Aorta (tissue), 5 donors: ENCODE measurements at regions not wholly inside any gene's neighbourhood (a gene's known extent, or its start where the extent isn't known, plus 50 kb on each side); places are given as distances from the start of the nearest gene placed in this dataset.

ENCODE experiments used
- ATAC-seq: fragments of 200-7000 bp; cut with Tn5 transposase; one replicate; pipeline ENCODE4 v1.9.1; 2022; ENCODE audit warnings: moderate library complexity; ENCODE audit not compliant: low FRiP score
- DNase-seq, 2 donors: peaks; one replicate each; pipeline ENCODE4 v3.0.0-alpha.2; 2020
- H3K27ac ChIP-seq, 2 donors: one replicate each; pipeline ENCODE4 v1.5.1; 2013; ENCODE audit warnings: low read length in 2 of 2, mild to moderate bottlenecking in 2 of 2, moderate library complexity in 2 of 2, control low read depth in 1 of 2, inconsistent platforms in 1 of 2, low read depth in 1 of 2
- H3K27me3 ChIP-seq, 2 donors: one replicate each; pipeline ENCODE4 v1.6.1; 2013; ENCODE audit warnings: control low read depth in 1 of 2, low read length in 1 of 2, mild to moderate bottlenecking in 1 of 2, moderate library complexity in 1 of 2; ENCODE audit not compliant: insufficient read depth in 2 of 2, control insufficient read depth in 1 of 2
- H3K36me3 ChIP-seq, 2 donors: one replicate each; pipeline ENCODE4 v1.6.1; 2013; ENCODE audit warnings: control low read depth in 1 of 2, low read length in 1 of 2, mild to moderate bottlenecking in 1 of 2; ENCODE audit not compliant: insufficient read depth in 2 of 2, control insufficient read depth in 1 of 2
- H3K4me1 ChIP-seq, 2 donors: one replicate each; pipeline ENCODE4 v1.6.1; 2013; ENCODE audit warnings: low read length in 2 of 2, control low read depth in 1 of 2, mild to moderate bottlenecking in 1 of 2, moderate library complexity in 1 of 2; ENCODE audit not compliant: insufficient read depth in 2 of 2, control insufficient read depth in 1 of 2
- H3K4me3 ChIP-seq, 2 donors: one replicate each; pipeline ENCODE4 v1.5.1; 2013; ENCODE audit warnings: low read length in 2 of 2, control low read depth in 1 of 2, mild to moderate bottlenecking in 1 of 2
- H3K9me3 ChIP-seq: one replicate; pipeline ENCODE4 v1.6.1; 2013; ENCODE audit warnings: mild to moderate bottlenecking, low read length; ENCODE audit not compliant: control insufficient read depth
- WGBS, 2 donors: extraction: QIAGEN DNeasy Blood & Tissue Kit; methylation state at CpG; one replicate each; pipeline ENCODE4 v1.1.7; 2013; 5-methylcytosine and 5-hydroxymethylcytosine counted together
- intact Hi-C, 2 donors: fragments of 100-400 bp; cut with DNase I; formaldehyde crosslinking; loops; one replicate each; pipeline versions ENCODE4 v1.14.2 to v1.15.0; 2022
- donor health status: healthy with polysubstance abuse.
- donor health status: Bipolar disorder and iron deficiency.
- donor health status: DM: no; HTN: no; CAD: no.
- donor health status: DM: no; HTN: no; CAD: no.
- donor health status: DM: yes; HTN: yes; CAD: no.

DNA sequence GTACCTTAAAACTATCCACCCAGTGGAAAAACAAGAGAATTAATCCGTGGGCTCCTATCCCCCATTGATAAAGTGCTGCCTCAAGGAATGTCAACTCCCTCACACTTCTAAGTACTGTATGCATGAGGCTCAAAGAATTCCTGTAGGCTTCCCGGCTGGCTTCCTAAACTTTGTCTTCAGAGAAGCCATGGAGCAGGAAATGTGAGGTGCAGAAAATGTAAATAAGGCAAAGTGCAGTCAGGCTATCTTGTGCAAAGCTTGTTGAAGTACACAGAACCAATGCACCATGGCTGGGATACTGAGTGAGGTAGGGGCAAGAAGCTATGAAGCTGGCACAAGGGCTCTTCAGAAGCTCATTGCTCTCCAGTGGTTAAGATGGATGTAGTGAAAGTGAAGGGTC, 611.0 kb downstream of the FSCB start:
- Histone ChIP-seq H3K9me3 (no peaks in the 10 kb centered on the region), H3K4me1 (no peaks in the 10 kb centered on the region), H3K27ac (no peak overlapping the region), H3K27me3 (no peaks in the 10 kb centered on the region), H3K4me3 (no peak overlapping the region), H3K36me3 (no peaks in the 10 kb centered on the region)
- WGBS, 2 donors = 54 to 60% methylated on average over 2 of the region's 2 CpGs
- no peak for DNase-seq
- intact Hi-C loops = no loop called here
- ATAC-seq = no peak

DNA sequence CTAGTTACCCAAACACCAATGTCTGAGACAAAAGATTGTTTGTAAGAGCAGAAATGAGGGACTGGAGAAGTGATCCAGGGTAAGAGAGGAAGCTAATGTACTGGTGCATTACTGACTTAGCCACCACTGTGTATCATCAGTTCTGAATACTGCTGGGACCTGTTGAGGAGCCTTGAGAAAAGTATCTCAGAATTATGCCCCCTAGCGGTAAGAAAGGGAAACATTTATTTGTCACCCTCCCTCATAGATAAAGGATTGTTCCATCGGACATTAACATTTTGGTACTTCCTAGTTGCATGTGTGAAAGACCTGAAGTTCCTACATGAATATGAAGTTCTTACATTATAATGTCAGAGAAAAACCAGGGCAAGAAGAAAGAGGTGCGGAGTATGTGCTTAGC, 612.5 kb downstream of the FSCB start:
- ATAC-seq (no peak), DNase-seq (no peak)
- WGBS, 2 donors = 57 to 59% methylated on average over 3 of the region's 3 CpGs
- Histone ChIP-seq H3K9me3 (no peaks in the 10 kb centered on the region), H3K36me3 (no peaks in the 10 kb centered on the region), H3K27ac (no peak overlapping the region), H3K4me3 (no peak overlapping the region), H3K4me1 (no peaks in the 10 kb centered on the region), H3K27me3 (no peaks in the 10 kb centered on the region)
- intact Hi-C loops = no loop called here

DNA sequence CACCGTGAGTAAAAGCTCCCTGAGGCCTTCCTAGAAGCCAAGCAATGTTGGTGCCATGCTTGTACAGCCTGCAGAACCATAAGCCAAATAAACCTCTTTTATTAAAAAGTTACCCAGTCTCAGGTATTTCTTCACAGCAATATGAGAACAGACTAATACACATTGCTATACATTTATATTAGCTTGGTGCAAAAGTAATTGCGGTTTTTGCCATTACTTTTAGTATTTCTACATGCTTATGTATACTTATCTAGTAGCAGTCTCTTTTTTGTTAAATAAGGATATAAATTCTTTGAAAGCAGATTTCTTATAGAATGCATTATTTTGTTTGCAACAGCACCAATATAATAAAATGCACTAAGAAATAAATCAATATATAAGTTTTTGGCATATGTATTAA, 619.6 kb downstream of the FSCB start:
- intact Hi-C loops = no loop called here
- ATAC-seq = no peak
- Histone ChIP-seq H3K27me3 (no peaks in the 10 kb centered on the region), H3K4me3 (no peak overlapping the region), H3K9me3 (no peaks in the 10 kb centered on the region), H3K4me1 (no peaks in the 10 kb centered on the region), H3K27ac (no peak overlapping the region), H3K36me3 (no peaks in the 10 kb centered on the region)
- DNase-seq = no peak
- WGBS, 2 donors = 88 to 95% methylated on average over 2 of the region's 2 CpGs

DNA sequence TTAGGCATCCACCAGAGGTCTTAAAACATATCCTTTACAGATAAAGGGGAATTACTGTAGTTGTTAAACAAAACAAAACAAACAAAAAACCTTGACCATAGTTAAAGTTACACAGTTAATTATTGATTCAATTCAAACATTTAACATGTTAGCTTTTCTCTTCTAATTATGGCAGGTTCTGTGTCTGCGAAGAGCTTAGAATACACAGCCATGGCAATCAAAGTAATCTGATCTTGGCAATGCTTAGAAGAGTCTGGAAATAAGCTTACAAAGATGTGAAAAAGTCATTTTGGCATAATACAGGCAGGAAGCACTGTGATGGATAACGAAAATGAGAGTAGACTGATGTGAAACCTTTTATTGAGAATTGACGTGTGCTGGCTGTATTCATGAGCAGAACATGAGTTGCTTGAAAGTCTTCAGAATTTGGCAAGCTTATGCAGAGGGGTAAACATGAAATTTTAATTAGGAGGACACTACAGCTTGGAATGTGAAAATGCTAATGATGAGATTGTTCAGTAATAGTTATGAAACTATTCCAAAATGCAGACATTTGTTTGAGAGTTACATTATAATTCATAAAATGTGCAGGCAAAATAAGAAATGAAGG, 629.6 kb downstream of the FSCB start:
- H3K27ac ChIP-seq = no peak overlapping the region
- H3K9me3 ChIP-seq = no peaks in the 10 kb centered on the region
- no peaks in the 10 kb centered on the region for H3K36me3 ChIP-seq
- ATAC-seq (no peak), DNase-seq (no peak)
- 32 to 41% methylated on average over 3 of the region's 3 CpGs for WGBS, 2 donors
- intact Hi-C loops = no loop called here
- no peaks in the 10 kb centered on the region for H3K4me1 ChIP-seq
- no peak overlapping the region for H3K4me3 ChIP-seq
- H3K27me3 ChIP-seq = no peaks in the 10 kb centered on the region

DNA sequence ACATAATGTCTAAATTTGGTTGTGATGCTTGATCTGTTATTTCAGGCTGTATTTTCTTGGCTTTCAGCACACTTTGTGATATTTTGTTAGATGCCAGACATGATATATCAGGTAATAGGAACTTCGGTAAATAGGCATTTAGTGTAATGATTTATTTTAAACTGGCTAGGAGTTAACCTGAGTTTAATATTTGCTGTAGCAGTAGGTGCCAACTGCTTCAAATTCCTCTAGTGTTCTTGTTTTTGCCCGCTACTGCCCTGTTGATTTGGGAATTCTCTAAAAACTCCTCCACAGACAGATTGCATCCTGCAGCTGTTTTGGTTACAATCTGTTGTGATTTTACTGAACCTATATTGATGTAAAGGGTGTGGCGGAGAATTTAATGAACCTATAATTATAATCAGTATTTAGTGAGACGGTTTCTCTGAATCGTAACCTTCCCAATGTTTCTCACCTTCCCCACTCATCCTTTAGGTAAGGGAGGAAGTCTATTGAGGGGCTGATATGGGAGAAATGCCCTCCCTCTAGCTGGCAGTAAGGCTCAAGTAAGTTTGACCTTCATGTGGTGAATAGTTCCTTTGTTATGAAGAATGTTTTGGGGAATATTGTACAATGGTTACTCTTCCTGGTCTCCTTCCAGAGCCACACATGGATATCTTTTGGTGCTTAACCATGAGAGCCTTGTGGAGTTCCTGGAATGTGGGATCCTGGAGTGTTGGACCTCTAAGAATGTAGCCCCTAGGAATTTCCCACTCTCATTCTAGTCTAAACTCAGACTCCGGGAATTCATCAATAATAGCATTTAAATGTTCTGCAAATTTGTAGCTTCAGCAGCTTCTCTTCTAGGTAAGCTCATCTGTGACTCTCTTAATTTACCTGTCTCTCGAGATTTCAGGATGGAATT, 634.1 kb downstream of the FSCB start:
- H3K27me3 ChIP-seq = no peaks in the 10 kb centered on the region
- DNase-seq (no peak), ATAC-seq (no peak)
- intact Hi-C loops = no loop called here
- WGBS, 2 donors = 61 to 64% methylated on average over 7 of the region's 7 CpGs
- H3K27ac ChIP-seq = no peak overlapping the region
- H3K4me3 ChIP-seq = no peak overlapping the region
- H3K36me3 ChIP-seq = no peaks in the 10 kb centered on the region
- H3K9me3 ChIP-seq = no peaks in the 10 kb centered on the region
- no peaks in the 10 kb centered on the region for H3K4me1 ChIP-seq

DNA sequence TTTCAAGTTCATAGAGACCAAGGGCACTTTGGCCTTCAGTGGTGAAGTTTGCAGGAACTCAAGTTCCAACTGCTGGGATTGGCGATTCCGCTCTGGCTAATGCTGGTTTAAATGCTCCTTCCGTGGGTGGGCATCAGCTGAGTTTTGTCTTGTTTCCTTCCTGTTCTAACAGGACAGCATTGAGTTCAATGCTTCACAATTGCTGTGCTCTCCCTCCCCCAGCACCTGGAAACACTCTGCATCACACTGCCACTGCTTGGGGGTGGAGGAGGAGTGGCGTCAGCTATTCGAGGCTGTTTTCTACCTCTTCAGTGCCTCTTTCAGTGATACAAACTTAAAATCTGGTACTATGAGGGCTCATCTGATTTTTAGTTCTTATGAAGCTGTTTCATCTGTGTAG, 634.9 kb downstream of the FSCB start:
- no peaks in the 10 kb centered on the region for H3K27me3 ChIP-seq
- DNase-seq (no peak), ATAC-seq (no peak)
- H3K4me3 ChIP-seq = no peak overlapping the region
- H3K4me1 ChIP-seq = no peaks in the 10 kb centered on the region
- H3K36me3 ChIP-seq = no peaks in the 10 kb centered on the region
- 70 to 76% methylated on average over 5 of the region's 5 CpGs for WGBS, 2 donors
- no peak overlapping the region for H3K27ac ChIP-seq
- H3K9me3 ChIP-seq = no peaks in the 10 kb centered on the region
- intact Hi-C loops = no loop called here

DNA sequence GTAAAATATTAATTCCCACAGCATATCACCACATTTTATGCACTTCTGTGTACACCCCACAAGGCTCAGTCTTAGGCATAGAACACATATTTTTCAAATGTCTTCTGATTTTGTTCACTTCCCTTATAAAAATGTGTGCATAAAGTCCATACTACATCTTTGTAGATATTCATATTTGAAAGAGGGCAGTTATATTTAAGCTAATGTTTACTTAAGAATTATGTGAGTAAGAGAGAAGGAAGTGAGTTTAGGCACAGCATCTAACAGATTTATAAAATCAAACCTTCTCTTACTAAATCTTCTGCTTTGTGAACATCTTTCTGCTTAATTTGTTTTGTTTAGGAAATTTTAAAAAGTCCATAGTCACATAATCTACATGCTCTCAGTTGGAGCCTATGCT, 648.1 kb downstream of the FSCB start:
- no peak overlapping the region for H3K4me3 ChIP-seq
- H3K36me3 ChIP-seq = no peaks in the 10 kb centered on the region
- H3K9me3 ChIP-seq = no peaks in the 10 kb centered on the region
- intact Hi-C loops = no loop called here
- ATAC-seq = no peak
- no peak overlapping the region for H3K27ac ChIP-seq
- no peaks in the 10 kb centered on the region for H3K27me3 ChIP-seq
- H3K4me1 ChIP-seq = no peaks in the 10 kb centered on the region
- DNase-seq = no peak

DNA sequence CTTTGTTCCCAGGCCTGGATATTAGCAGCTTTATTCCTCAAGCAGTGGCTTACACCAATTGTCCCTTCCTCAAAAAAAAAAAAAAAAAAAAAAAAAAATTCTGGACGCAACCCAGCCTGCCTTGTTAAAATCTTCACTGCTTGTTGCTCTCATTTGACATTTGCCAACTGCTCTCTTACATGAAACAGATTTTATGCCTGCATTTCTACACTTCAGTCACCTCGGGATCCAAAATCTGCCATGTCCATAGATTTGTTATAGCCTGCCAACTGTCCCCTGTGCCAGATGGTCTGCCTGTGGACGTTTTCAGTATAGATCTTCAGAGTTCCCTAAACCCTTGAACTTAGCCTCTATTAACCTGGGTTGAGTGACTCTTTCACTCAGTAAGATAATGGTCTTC, 651.5 kb downstream of the FSCB start:
- Histone ChIP-seq H3K9me3 (no peaks in the 10 kb centered on the region), H3K27me3 (no peaks in the 10 kb centered on the region), H3K27ac (no peak overlapping the region), H3K4me3 (no peak overlapping the region), H3K4me1 (no peaks in the 10 kb centered on the region), H3K36me3 (no peaks in the 10 kb centered on the region)
- intact Hi-C loops = no loop called here
- no peak for DNase-seq
- no peak for ATAC-seq
- 38 to 52% methylated on average over 3 of the region's 3 CpGs for WGBS, 2 donors

DNA sequence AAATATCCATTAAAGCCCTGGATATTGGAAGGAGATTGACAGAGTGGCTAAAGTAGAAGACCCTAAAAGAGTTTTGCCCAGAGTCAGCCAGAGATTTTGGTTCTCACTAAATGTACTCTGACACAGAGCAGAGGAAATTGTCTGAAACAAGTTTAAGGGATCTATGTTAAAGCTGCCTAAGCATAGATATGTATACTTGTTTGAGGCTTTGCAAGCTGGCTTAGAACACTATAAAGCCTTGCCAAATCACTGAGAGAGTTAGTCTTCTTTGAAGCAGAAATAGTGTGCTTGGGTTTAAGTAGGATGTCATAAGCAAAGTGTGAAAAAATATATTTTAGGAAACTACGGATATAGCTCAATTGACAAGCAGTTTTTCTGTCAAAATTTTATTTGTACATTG, 653.5 kb downstream of the FSCB start:
- no peak for ATAC-seq
- Histone ChIP-seq H3K36me3 (no peaks in the 10 kb centered on the region), H3K4me1 (no peaks in the 10 kb centered on the region), H3K9me3 (no peaks in the 10 kb centered on the region), H3K27me3 (no peaks in the 10 kb centered on the region), H3K4me3 (no peak overlapping the region), H3K27ac (no peak overlapping the region)
- 79 to 87% methylated on average over 1 of the region's 1 CpG for WGBS, 2 donors
- intact Hi-C loops = no loop called here
- no peak for DNase-seq
